WTC11 (cell line): ENCODE measurements at regions not wholly inside any gene's neighbourhood (a gene's known extent, or its start where the extent isn't known, plus 50 kb on each side); places are given as distances from the start of the nearest gene placed in this dataset.
"Not testable (repeated sequence)": the region's sequence is repeated elsewhere in the genome, so short reads cannot be mapped to it uniquely, and the experiment has no call there.

ENCODE experiments used
- ATAC-seq: fragments of 200-7000 bp; cut with Tn5 transposase; 2 replicates; pipeline ENCODE4 v1.10.0; 2021; ENCODE audit warnings: mild to moderate bottlenecking, moderate library complexity
- CTCF ChIA-PET: fragments of 300-600 bp; sonication (Branson Sonifier 250); formaldehyde crosslinking; loops from one replicate; lab custom pipeline; 2021; ENCODE audit warnings: antibody characterized with exemption; lab: Charles Lee
- POLR2A ChIA-PET: fragments of 350-600 bp; sonication (Branson Sonifier 250); formaldehyde crosslinking; loops from one replicate; lab custom pipeline; 2021; ENCODE audit warnings: antibody characterized with exemption; lab: Charles Lee
- DNase-seq: peaks from one replicate; pipeline ENCODE4 v3.0.0; 2021; ENCODE audit warnings: low spot score
- H3K27ac Mint-ChIP-seq: 2 replicates; pipeline ENCODE4 v1.8.0; 2021; ENCODE audit warnings: mixed read lengths
- H3K27me3 Mint-ChIP-seq: 2 replicates; pipeline ENCODE4 v1.8.0; 2021; ENCODE audit warnings: low read depth, mild to moderate bottlenecking, moderate library complexity, mixed read lengths
- H3K36me3 Mint-ChIP-seq: 2 replicates; pipeline ENCODE4 v1.8.0; 2021; ENCODE audit warnings: mixed read lengths
- H3K4me1 Mint-ChIP-seq: 2 replicates; pipeline ENCODE4 v1.8.0; 2022; ENCODE audit warnings: mixed read lengths
- H3K4me3 Mint-ChIP-seq: 2 replicates; pipeline ENCODE4 v1.8.0; 2021; ENCODE audit warnings: mild to moderate bottlenecking, moderate library complexity, mixed read lengths
- H3K9me3 Mint-ChIP-seq: 2 replicates; pipeline ENCODE4 v1.8.0; 2021; ENCODE audit warnings: mixed read lengths
- E2F4 ChIP-seq: sonication (generic); formaldehyde crosslinking; IDR thresholded peaks from 2 replicates; pipeline ENCODE4 v1.8.1; 2022; ENCODE audit warnings: low read depth, mild to moderate bottlenecking, moderate library complexity, missing genetic modification reagents, borderline replicate concordance
- ESRRA ChIP-seq: sonication (generic); formaldehyde crosslinking; IDR thresholded peaks from 2 replicates; pipeline ENCODE4 v1.8.1; 2022; ENCODE audit warnings: mild to moderate bottlenecking, missing genetic modification reagents, borderline replicate concordance
- FOXK1 ChIP-seq: sonication (generic); formaldehyde crosslinking; IDR thresholded peaks from 2 replicates; pipeline ENCODE4 v1.8.0; 2022; ENCODE audit warnings: mild to moderate bottlenecking, moderate library complexity, missing genetic modification reagents
- FOXP1 ChIP-seq: sonication (generic); formaldehyde crosslinking; IDR thresholded peaks from 2 replicates; pipeline ENCODE4 v1.8.0; 2022; ENCODE audit warnings: missing genetic modification reagents, mild to moderate bottlenecking, moderate library complexity, borderline replicate concordance
- GABPB1 ChIP-seq: sonication (generic); formaldehyde crosslinking; IDR thresholded peaks from 2 replicates; pipeline ENCODE4 v1.8.1; 2023; ENCODE audit warnings: mild to moderate bottlenecking, missing genetic modification reagents
- GRHL2 ChIP-seq: fragments of 250-450 bp; sonication (Bioruptor Pico); IDR thresholded peaks from 2 replicates; pipeline ENCODE4 v1.8.0; 2022; ENCODE audit warnings: mild to moderate bottlenecking, moderate library complexity; ENCODE audit not compliant: insufficient replicate concordance, severe bottlenecking
- GTF2I ChIP-seq: fragments of 250-450 bp; sonication (Bioruptor Pico); conservative IDR thresholded peaks from 2 replicates; pipeline ENCODE4 v1.4.0; 2021; ENCODE audit warnings: mild to moderate bottlenecking
- HMGXB4 ChIP-seq: sonication (generic); formaldehyde crosslinking; IDR thresholded peaks from 2 replicates; pipeline ENCODE4 v1.8.1; 2023; ENCODE audit warnings: mild to moderate bottlenecking, moderate library complexity, missing genetic modification reagents
- PRDM15 ChIP-seq: sonication (generic); formaldehyde crosslinking; IDR thresholded peaks from 2 replicates; pipeline ENCODE4 v1.8.0; 2022; ENCODE audit warnings: missing genetic modification reagents
- STAT6 ChIP-seq: sonication (generic); formaldehyde crosslinking; conservative IDR thresholded peaks from 2 replicates; pipeline ENCODE4 v1.8.1; 2023; ENCODE audit warnings: mild to moderate bottlenecking, low read depth, missing genetic modification reagents, moderate library complexity
- TEAD1 ChIP-seq: sonication (generic); formaldehyde crosslinking; IDR thresholded peaks from 2 replicates; pipeline ENCODE4 v1.8.0; 2022; ENCODE audit warnings: mild to moderate bottlenecking, missing genetic modification reagents
- USF1 ChIP-seq: sonication (generic); formaldehyde crosslinking; IDR thresholded peaks from 2 replicates; pipeline ENCODE4 v1.8.0; 2022; ENCODE audit warnings: mild to moderate bottlenecking, missing genetic modification reagents
- ZBTB21 ChIP-seq: sonication (generic); formaldehyde crosslinking; IDR thresholded peaks from 2 replicates; pipeline ENCODE4 v1.8.1; 2023; ENCODE audit warnings: mild to moderate bottlenecking, missing genetic modification reagents, borderline replicate concordance
- ZNF281 ChIP-seq: sonication (generic); formaldehyde crosslinking; IDR thresholded peaks from 2 replicates; pipeline ENCODE4 v1.8.0; 2023; ENCODE audit warnings: mild to moderate bottlenecking, missing genetic modification reagents
- ZNF425 ChIP-seq: fragments of 250-450 bp; sonication (Bioruptor Pico); conservative IDR thresholded peaks from 2 replicates; pipeline ENCODE4 v1.9.0; 2021; ENCODE audit warnings: mild to moderate bottlenecking

GRCh38 chr5:145396888-145397287, 438.3 kb downstream of the PRELID2 start (continued):
- TF ChIP-seq GABPB1 (CRISPR knock-in tag) (no peak), ZNF425 (CRISPR knock-in tag) (no peak), ESRRA (no peak)
- TF ChIP-seq, all 79 proteins: peak for 0

- CTCF ChIA-PET: not testable (repeated sequence)
These were observed 440.0 kb downstream of the PRELID2 start for GRCh38 chr5:145395151-145395550.

GRCh38 chr5:145393426-145393825, 441.7 kb downstream of the PRELID2 start:
- no peak overlapping the region for H3K27ac Mint-ChIP-seq
- no peak overlapping the region for H3K4me3 Mint-ChIP-seq
- TF ChIP-seq HMGXB4 (CRISPR knock-in tag) (no peak), ZNF281 (CRISPR knock-in tag) (no peak), E2F4 (CRISPR knock-in tag) (no peak), GRHL2 (no peak), TEAD1 (CRISPR knock-in tag) (no peak)
- TF ChIP-seq, all 79 proteins: peak for 0
- ATAC-seq: no peak
- ChIA-PET POLR2A (no interaction called here), CTCF (no interaction called here)
- Mint-ChIP-seq H3K27me3 (no peaks in the 10 kb centered on the region), H3K9me3 (peaks cover 28% of the 10 kb centered on the region), H3K36me3 (peaks cover 11% of the 10 kb centered on the region), H3K4me1 (0 out of 2 replicates have a peak, but pooled peaks cover 2% of the 10 kb centered on the region)
- DNase-seq: no peak

More at GRCh38 chr5:145395151-145395550, 440.0 kb downstream of the PRELID2 start:
- H3K36me3 Mint-ChIP-seq, POLR2A ChIA-PET, H3K27ac Mint-ChIP-seq, H3K4me3 Mint-ChIP-seq, H3K27me3 Mint-ChIP-seq, DNase-seq, H3K4me1 Mint-ChIP-seq, ATAC-seq: not testable (repeated sequence)
- peaks cover 25% of the 10 kb centered on the region for H3K9me3 Mint-ChIP-seq

- H3K4me1 Mint-ChIP-seq: 0 out of 2 replicates have a peak, but pooled peaks cover 2% of the 10 kb centered on the region
- TF ChIP-seq STAT6 (no peak), FOXP1 (CRISPR knock-in tag) (no peak), PRDM15 (CRISPR knock-in tag) (no peak), FOXK1 (no peak), USF1 (no peak), ZBTB21 (CRISPR knock-in tag) (no peak), GTF2I (no peak)
These were observed 446.1 kb downstream of the PRELID2 start for GRCh38 chr5:145389047-145389446.

More at GRCh38 chr5:145389047-145389446, 446.1 kb downstream of the PRELID2 start:
- Mint-ChIP-seq H3K9me3 (peaks cover 29% of the 10 kb centered on the region), H3K4me3 (no peak overlapping the region), H3K36me3 (peaks cover 11% of the 10 kb centered on the region), H3K27ac (no peak overlapping the region), H3K27me3 (no peaks in the 10 kb centered on the region)
- no peak for DNase-seq
- POLR2A ChIA-PET: no interaction called here
- no peak for ATAC-seq
- CTCF ChIA-PET: no interaction called here
